Activated effector memory CD4-positive, alpha-beta T cell treated with anti-CD3 and anti-CD28 coated beads, Interleukin-2, amount 50 U/mL, for 16 hours (primary cell): ENCODE measurements at regions not wholly inside any gene's neighbourhood (a gene's known extent, or its start where the extent isn't known, plus 50 kb on each side); places are given as distances from the start of the nearest gene placed in this dataset.

Experiments used
- DNase-seq: peaks from one replicate; pipeline ENCODE4 v3.0.0-alpha.2; 2020

GRCh38 chr9:1269533-1270315 is 219.6 kb downstream of the DMRT2 start:
- DNase-seq = no peak

- no peak for DNase-seq
Measured at GRCh38 chr9:1271367-1271766, 221.2 kb downstream of the DMRT2 start.

DNA sequence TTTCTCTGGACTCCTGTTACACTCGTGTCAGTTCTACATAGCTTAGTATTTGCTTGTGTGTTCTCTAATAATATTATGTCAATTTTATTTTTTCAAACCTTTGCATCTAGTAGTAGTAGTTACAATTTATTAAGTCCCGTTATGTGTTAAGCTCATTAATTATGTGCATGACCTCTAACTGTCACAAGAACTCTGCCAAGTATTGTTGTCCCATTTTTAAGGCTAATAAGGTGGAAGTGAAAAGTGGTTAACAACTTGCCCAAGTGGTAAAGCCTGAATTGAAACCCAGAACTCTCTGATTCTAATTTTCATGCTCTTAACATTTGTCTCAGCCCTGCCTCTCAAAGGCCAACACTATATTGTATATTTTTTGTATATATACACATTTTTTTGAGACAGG is 221.6 kb downstream of the DMRT2 start:
- DNase-seq = no peak

- DNase-seq = no peak
Measured at GRCh38 chr9:1272488-1272887, 222.3 kb downstream of the DMRT2 start.

DNA sequence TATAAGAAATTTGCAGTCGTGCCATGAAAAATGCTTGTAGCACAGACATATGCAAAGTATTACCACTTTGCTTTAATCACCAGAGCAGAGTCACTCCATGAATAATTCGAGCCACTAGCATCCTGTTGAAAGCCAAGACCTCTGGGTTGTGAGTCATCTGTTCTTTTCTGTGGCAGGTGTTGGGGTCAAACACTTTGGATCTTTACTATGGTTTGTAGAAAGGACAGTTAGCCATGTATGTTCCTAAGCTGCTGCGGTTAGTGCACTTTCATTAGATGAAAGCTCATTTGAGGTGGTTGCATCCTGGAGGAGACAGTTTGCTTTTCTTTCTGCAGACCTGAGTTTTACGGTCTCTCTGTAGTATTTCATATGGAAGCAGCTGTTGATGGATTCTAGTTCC is 223.7 kb downstream of the DMRT2 start:
- DNase-seq = no peak

DNA sequence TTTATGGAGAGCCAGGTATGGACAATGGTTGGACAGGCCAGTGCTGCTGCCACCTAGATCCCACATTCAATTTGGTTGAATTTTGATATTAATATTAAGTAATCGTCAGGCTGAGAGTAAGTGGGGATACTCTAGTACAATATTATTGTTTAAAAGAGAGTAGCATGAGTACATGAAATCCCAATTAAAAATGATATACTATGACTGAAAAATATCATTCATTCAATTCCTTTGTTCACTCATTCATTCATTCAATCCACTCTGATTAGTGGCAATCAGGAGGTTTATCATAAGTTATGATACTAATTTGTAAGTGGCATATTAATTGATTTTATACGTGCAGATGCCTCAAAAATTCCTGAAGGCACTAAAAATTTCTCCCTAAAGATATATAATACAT is 224.2 kb downstream of the DMRT2 start:
- no peak for DNase-seq

GRCh38 chr9:1276474-1276873 is 226.3 kb downstream of the DMRT2 start:
- no peak for DNase-seq

GRCh38 chr9:1284727-1285126 is 234.6 kb downstream of the DMRT2 start:
- no peak for DNase-seq

- no peak for DNase-seq
Measured at GRCh38 chr9:1285526-1285925, 235.4 kb downstream of the DMRT2 start.

DNA sequence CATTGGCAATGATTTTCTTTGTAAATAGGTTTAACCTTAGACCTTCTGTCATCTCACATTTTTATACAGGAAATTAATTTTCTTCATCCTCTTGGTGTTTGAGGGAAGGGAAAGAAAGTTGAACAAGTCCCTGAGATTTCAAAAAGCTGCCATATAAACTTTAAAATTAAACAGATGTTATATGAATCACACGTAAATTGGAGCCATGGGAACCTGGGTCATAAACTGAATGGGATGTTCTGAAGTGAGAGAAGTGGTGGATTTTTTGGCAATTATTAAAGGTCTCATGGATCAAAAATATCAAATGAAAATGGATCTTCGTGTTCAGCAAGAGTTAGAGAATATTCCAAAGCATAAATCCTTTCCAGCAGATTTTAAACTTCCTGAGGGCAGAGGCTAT is 242.2 kb downstream of the DMRT2 start:
- DNase-seq = no peak

DNA sequence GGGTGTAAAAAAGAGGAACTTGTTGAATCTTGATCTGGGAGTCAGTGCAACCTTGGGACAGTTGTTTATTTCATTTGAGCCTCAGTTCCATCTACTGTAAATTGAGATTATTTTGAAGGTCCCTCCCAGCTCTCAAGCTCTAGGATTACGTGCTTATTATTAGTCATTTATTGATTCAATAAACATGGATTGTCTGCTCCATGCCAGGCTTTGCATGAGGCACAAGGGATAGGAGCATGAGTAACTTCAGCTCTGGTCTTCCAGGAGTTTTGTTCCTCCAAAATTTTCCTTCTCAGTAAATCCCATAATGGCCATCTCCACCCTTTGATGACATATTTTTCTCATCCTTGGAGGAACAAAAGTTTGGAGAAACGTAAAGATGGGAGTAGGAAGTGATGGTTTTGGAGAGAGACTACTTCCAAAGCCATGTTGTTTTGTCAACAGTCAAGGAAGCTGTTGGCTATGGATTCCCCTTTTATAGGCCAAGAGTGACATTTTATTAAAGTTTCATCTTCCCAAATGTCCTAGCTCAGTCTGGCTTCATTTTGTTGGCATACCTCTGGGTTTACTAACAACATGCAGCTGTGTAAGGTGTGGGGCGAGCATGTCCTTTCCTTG is 244.6 kb downstream of the DMRT2 start:
- DNase-seq = no peak

- no peak for DNase-seq
Measured at GRCh38 chr9:1296331-1296730, 246.2 kb downstream of the DMRT2 start.

DNA sequence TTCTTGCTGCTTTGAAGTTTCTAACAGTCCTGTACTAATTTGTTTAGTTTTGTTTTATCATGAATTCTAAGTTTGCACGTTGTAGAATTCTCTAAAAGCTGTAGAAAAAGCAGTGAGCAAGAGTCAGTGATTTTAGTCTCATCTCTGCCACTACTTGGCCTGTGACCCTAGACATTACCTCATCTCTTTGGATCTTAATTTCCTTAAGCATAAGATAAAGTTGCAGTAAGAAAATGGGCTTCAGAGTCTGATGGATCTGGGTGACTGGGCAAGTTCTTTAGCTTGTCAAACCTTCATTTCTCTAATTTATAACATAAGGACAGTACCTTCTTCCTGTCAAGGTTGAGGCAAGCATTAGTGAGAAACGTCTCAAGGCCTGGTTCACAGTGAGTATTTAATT is 247.9 kb downstream of the DMRT2 start:
- no peak for DNase-seq

- no peak for DNase-seq
Measured at GRCh38 chr9:1300941-1301340, 250.8 kb downstream of the DMRT2 start.

- no peak for DNase-seq
Measured at GRCh38 chr9:1303932-1304331, 253.8 kb downstream of the DMRT2 start.

- DNase-seq = no peak
Measured at GRCh38 chr9:1311462-1312042, 261.4 kb downstream of the DMRT2 start.

DNA sequence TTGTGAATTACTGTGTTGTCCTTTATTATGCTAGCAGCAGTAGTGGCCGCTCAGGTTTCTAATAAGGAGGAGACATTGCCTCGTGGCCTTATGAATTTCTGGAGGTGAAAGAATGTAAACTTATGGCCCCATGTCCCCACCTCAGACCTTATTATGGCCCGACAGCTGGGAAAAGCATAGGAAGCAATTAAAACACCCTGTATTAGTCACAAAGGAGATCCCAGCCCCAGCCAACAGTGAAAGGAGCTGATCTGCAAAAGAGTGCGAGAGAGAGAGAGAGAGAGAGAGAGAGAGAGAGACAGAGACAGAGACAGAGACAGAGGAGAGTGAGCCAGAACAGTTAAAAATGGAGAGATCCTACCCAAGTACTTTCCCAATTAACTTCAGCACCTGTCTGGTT is 269.3 kb downstream of the DMRT2 start:
- DNase-seq = no peak

DNA sequence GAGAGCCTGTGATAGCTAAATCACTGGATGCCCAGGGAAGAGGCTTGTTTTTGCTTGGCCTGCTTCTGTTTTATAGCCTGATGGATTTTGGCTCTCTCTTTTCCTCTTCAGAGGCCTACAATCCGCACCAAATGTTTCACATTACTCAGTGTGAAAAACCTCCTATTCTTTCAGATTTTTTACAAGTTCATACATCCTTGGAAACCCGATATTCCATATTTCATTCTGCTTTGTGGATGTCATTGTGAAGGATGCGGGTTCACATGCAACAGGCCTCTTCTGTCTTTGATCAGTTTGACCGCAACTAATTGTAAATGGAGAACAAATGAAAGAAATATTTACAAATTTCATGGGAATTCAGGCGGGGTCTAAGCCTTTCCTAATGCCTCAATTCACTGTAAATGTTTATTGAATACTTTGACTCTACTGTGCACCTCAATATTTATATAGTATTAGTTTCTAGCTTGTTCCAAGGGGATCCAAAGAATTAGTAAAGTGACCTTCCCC is 269.9 kb downstream of the DMRT2 start:
- no peak for DNase-seq

DNA sequence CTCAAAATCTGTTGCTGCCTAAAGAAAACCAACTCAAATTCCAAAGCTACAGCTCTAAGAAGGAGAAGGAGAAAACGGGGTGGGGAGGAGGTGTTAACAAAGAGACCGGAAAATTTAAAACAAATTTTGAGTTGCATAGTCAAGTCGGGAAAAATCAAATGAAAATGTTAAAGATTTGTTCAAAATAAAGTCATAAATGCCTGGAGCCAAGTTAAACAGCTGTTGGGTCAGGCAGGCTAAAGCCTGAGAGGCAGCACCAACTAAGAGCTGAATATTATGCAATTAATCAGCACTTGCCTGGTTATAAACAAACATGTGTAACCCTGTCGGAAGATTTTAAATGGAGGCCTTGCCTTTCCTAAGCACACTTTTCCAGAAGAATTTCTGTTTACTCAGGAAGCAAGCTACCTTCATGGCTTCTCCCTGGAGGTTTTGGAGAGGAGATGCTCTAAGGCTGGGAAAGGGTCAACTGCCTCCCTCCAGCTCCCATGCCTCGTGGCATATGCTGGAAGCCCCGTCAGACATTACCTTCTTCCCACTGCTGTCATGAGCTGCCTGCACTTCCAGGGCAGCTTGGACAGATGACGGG is 270.5 kb downstream of the DMRT2 start:
- no peak for DNase-seq

GRCh38 chr9:1327467-1327866 is 277.3 kb downstream of the DMRT2 start:
- no peak for DNase-seq

DNA sequence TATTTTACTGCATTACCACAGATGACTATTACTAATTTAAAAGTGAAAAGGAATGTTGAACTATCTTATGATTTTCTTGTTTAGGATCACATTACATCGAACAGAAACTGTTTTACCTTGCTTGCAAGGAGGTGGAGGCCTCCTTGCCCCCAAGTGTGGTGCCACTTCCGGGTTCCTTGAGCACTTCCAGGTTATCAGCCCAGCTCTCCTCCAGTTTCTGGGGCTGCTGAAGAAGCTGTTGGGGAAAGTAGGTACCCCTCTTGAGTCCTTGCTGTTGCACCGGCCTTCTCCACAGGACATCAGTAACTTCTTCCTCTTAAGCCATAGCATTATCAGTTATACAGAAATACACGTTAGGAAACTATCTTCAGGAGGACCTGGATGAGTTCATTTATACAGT is 278.2 kb downstream of the DMRT2 start:
- no peak for DNase-seq

- no peak for DNase-seq
Measured at GRCh38 chr9:1331546-1332038, 281.4 kb downstream of the DMRT2 start.

DNA sequence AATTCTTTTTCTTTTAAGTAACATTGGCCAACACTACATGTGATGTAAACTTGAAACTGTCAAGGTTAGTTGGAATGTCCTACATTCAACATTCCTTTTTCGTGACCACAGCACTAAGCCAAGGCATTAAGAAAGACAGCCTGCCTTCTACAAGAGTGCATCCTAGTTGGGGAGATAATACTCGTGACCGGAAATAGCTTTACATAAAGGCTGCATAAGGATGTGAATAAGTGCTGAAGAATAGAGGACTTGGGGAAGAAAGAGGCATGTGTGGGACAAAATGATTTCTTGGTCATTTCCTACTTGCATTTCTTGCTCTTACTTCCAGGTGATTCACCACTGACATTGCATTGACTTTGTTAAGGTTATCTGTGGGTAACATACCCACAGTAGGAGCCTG is 282.0 kb downstream of the DMRT2 start:
- DNase-seq = no peak

- no peak for DNase-seq
Measured at GRCh38 chr9:1335174-1335573, 285.0 kb downstream of the DMRT2 start.
